OCI-LY3 (cell line): ENCODE measurements at regions not wholly inside any gene's neighbourhood (a gene's known extent, or its start where the extent isn't known, plus 50 kb on each side); places are given as distances from the start of the nearest gene placed in this dataset.

ENCODE experiments used
- H2AFZ ChIP-seq: fragments of 200-600, 300-600 bp; shearing (Covaris generic); 2 replicates; pipeline ENCODE4 v1.6.0; 2014; ENCODE audit warnings: antibody characterized with exemption, low read depth, low read length
- H3K27ac ChIP-seq: fragments of 200-600, 300-600 bp; sonication (generic); 2 replicates; pipeline ENCODE4 v1.5.1; 2014; ENCODE audit warnings: mild to moderate bottlenecking, low read length, moderate library complexity, mixed read lengths
- H3K27me3 ChIP-seq: fragments of 200-600, 300-600 bp; sonication (generic); 2 replicates; pipeline ENCODE4 v1.6.1; 2014; ENCODE audit warnings: low read depth, low read length, mixed read lengths
- H3K36me3 ChIP-seq: fragments of 200-600, 300-600 bp; sonication (generic); replicated peaks from 2 replicates; pipeline ENCODE3; 2014; ENCODE audit warnings: low read depth, low read length, mixed read lengths
- H3K4me1 ChIP-seq: fragments of 300-600, 200-600 bp; sonication (generic); 2 replicates; pipeline ENCODE4 v1.6.1; 2014; ENCODE audit warnings: low read length, mixed read lengths
- H3K4me2 ChIP-seq: fragments of 200-600, 300-600 bp; sonication (generic); 2 replicates; pipeline ENCODE4 v1.6.1; 2014; ENCODE audit warnings: low read length, mixed read lengths
- H3K4me3 ChIP-seq: fragments of 300-600, 200-600 bp; sonication (generic); 2 replicates; pipeline ENCODE4 v1.5.1; 2014; ENCODE audit warnings: antibody characterized with exemption, mild to moderate bottlenecking, low read length, moderate library complexity
- H3K79me2 ChIP-seq: fragments of 300-600, 200-600 bp; shearing (Covaris generic); 2 replicates; pipeline ENCODE4 v1.6.1; 2014; ENCODE audit warnings: mild to moderate bottlenecking, low read length, mixed read lengths
- H3K9ac ChIP-seq: fragments of 300-600, 200-600 bp; shearing (Covaris generic); 2 replicates; pipeline ENCODE4 v1.6.0; 2014; ENCODE audit warnings: mild to moderate bottlenecking, low read length, moderate library complexity
- H3K9me3 ChIP-seq: fragments of 200-600, 300-600 bp; shearing (Covaris generic); 2 replicates; pipeline ENCODE4 v1.6.1; 2014; ENCODE audit warnings: low read length, mixed read lengths; ENCODE audit not compliant: insufficient read depth
- H4K20me1 ChIP-seq: fragments of 200-600, 300-600 bp; sonication (generic); 2 replicates; pipeline ENCODE4 v1.6.1; 2016; ENCODE audit warnings: low read length, mixed read lengths; ENCODE audit not compliant: insufficient read depth
- EZH2phosphoT487 ChIP-seq: fragments of 200-600 bp; shearing (Covaris generic); IDR thresholded peaks from 2 replicates; pipeline ENCODE4 v1.6.1; 2018; ENCODE audit warnings: antibody characterized with exemption, mixed run types, low read depth
- TF ChIP-seq, protein P1 (sequence below): fragments of 200-600, 300-600 bp; sonication (generic); IDR thresholded peaks from 2 replicates; pipeline ENCODE4 v1.5.1; 2014; ENCODE audit warnings: antibody characterized with exemption, low read length, low read depth

- Histone ChIP-seq H3K36me3 (no peaks in the 10 kb centered on the region), H3K9me3 (no peaks in the 10 kb centered on the region), H3K4me3 (no peak overlapping the region), H3K79me2 (no peaks in the 10 kb centered on the region), H3K4me1 (no peaks in the 10 kb centered on the region), H3K27me3 (no peaks in the 10 kb centered on the region), H3K4me2 (no peak overlapping the region), H2AFZ (no peak overlapping the region), H4K20me1 (no peaks in the 10 kb centered on the region), H3K9ac (no peak overlapping the region), H3K27ac (no peak overlapping the region)
- no peak for TF ChIP-seq EZH2phosphoT487
- TF ChIP-seq, protein P1, sequence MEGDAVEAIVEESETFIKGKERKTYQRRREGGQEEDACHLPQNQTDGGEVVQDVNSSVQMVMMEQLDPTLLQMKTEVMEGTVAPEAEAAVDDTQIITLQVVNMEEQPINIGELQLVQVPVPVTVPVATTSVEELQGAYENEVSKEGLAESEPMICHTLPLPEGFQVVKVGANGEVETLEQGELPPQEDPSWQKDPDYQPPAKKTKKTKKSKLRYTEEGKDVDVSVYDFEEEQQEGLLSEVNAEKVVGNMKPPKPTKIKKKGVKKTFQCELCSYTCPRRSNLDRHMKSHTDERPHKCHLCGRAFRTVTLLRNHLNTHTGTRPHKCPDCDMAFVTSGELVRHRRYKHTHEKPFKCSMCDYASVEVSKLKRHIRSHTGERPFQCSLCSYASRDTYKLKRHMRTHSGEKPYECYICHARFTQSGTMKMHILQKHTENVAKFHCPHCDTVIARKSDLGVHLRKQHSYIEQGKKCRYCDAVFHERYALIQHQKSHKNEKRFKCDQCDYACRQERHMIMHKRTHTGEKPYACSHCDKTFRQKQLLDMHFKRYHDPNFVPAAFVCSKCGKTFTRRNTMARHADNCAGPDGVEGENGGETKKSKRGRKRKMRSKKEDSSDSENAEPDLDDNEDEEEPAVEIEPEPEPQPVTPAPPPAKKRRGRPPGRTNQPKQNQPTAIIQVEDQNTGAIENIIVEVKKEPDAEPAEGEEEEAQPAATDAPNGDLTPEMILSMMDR = no peak
Measured at GRCh38 chr15:46383978-46384377, 749.1 kb downstream of the SQOR start.

- Histone ChIP-seq H3K4me2 (no peak overlapping the region), H3K4me3 (no peak overlapping the region), H3K9ac (no peak overlapping the region), H3K36me3 (no peaks in the 10 kb centered on the region), H3K9me3 (no peaks in the 10 kb centered on the region), H3K27me3 (no peaks in the 10 kb centered on the region), H2AFZ (no peak overlapping the region), H4K20me1 (no peaks in the 10 kb centered on the region), H3K4me1 (no peaks in the 10 kb centered on the region), H3K79me2 (no peaks in the 10 kb centered on the region), H3K27ac (no peak overlapping the region)
- TF ChIP-seq, protein P1 = no peak
- TF ChIP-seq EZH2phosphoT487 = no peak
Measured at GRCh38 chr15:46386356-46386755, 751.5 kb downstream of the SQOR start.

DNA sequence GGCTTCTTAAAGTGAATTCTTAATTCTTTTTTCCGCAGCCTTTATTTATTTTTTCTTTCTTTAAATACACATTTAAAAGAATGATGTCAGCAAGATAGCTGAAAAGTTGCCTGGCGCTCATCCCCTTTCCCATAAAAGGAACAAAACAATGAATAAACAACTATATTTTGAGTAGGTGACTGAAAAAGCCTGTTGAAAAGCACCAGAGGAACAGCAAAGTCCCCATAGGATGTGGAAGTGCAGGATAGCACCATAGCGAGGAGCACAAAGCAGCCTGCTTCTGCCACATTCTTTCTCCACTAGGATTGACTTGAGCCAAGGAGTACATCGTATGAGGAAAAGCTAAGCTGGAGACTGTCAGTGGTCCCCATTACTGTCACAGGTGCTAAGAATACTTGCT, 754.9 kb downstream of the SQOR start:
- H3K9me3 ChIP-seq = no peaks in the 10 kb centered on the region
- TF ChIP-seq EZH2phosphoT487 = no peak
- TF ChIP-seq, protein P1 = no peak
- H3K4me3 ChIP-seq = no peak overlapping the region
- no peak overlapping the region for H3K27ac ChIP-seq
- H3K79me2 ChIP-seq = no peaks in the 10 kb centered on the region
- H3K9ac ChIP-seq = no peak overlapping the region
- no peaks in the 10 kb centered on the region for H4K20me1 ChIP-seq
- no peaks in the 10 kb centered on the region for H3K27me3 ChIP-seq
- H3K4me2 ChIP-seq = no peak overlapping the region
- no peaks in the 10 kb centered on the region for H3K36me3 ChIP-seq
- no peaks in the 10 kb centered on the region for H3K4me1 ChIP-seq
- H2AFZ ChIP-seq = no peak overlapping the region

GRCh38 chr15:46394463-46394862, 759.6 kb downstream of the SQOR start:
- no peaks in the 10 kb centered on the region for H3K79me2 ChIP-seq

More at GRCh38 chr15:46394463-46394862, 759.6 kb downstream of the SQOR start:
- no peak overlapping the region for H3K4me3 ChIP-seq
- no peaks in the 10 kb centered on the region for H3K27me3 ChIP-seq
- no peak overlapping the region for H3K27ac ChIP-seq
- no peak overlapping the region for H3K9ac ChIP-seq
- H2AFZ ChIP-seq = no peak overlapping the region
- no peak overlapping the region for H3K4me2 ChIP-seq
- no peak for TF ChIP-seq EZH2phosphoT487
- TF ChIP-seq, protein P1 = no peak
- no peaks in the 10 kb centered on the region for H3K36me3 ChIP-seq
- H3K4me1 ChIP-seq = no peaks in the 10 kb centered on the region
- H4K20me1 ChIP-seq = no peaks in the 10 kb centered on the region
- no peaks in the 10 kb centered on the region for H3K9me3 ChIP-seq
